WTC11 (cell line): ENCODE measurements at regions not wholly inside any gene's neighbourhood (a gene's known extent, or its start where the extent isn't known, plus 50 kb on each side); places are given as distances from the start of the nearest gene placed in this dataset.

Experiments used
- ATAC-seq: fragments of 200-7000 bp; cut with Tn5 transposase; 2 replicates; pipeline ENCODE4 v1.10.0; 2021; ENCODE audit warnings: mild to moderate bottlenecking, moderate library complexity
- CTCF ChIA-PET: fragments of 300-600 bp; sonication (Branson Sonifier 250); formaldehyde crosslinking; loops from one replicate; lab custom pipeline; 2021; ENCODE audit warnings: antibody characterized with exemption; lab: Charles Lee
- POLR2A ChIA-PET: fragments of 350-600 bp; sonication (Branson Sonifier 250); formaldehyde crosslinking; loops from one replicate; lab custom pipeline; 2021; ENCODE audit warnings: antibody characterized with exemption; lab: Charles Lee
- DNase-seq: peaks from one replicate; pipeline ENCODE4 v3.0.0; 2021; ENCODE audit warnings: low spot score
- H3K27ac Mint-ChIP-seq: 2 replicates; pipeline ENCODE4 v1.8.0; 2021; ENCODE audit warnings: mixed read lengths
- H3K27me3 Mint-ChIP-seq: 2 replicates; pipeline ENCODE4 v1.8.0; 2021; ENCODE audit warnings: low read depth, mild to moderate bottlenecking, moderate library complexity, mixed read lengths
- H3K36me3 Mint-ChIP-seq: 2 replicates; pipeline ENCODE4 v1.8.0; 2021; ENCODE audit warnings: mixed read lengths
- H3K4me1 Mint-ChIP-seq: 2 replicates; pipeline ENCODE4 v1.8.0; 2022; ENCODE audit warnings: mixed read lengths
- H3K4me3 Mint-ChIP-seq: 2 replicates; pipeline ENCODE4 v1.8.0; 2021; ENCODE audit warnings: mild to moderate bottlenecking, moderate library complexity, mixed read lengths
- H3K9me3 Mint-ChIP-seq: 2 replicates; pipeline ENCODE4 v1.8.0; 2021; ENCODE audit warnings: mixed read lengths
- CREB1 ChIP-seq: sonication (generic); formaldehyde crosslinking; IDR thresholded peaks from 2 replicates; pipeline ENCODE4 v1.8.0; 2023; ENCODE audit warnings: mild to moderate bottlenecking, missing genetic modification reagents
- CTCF ChIP-seq: fragments of 200-600 bp; IDR thresholded peaks from 2 replicates; pipeline ENCODE4 v1.8.0; 2022; ENCODE audit warnings: antibody characterized with exemption
- E2F1 ChIP-seq: sonication (generic); formaldehyde crosslinking; IDR thresholded peaks from 2 replicates; pipeline ENCODE4 v1.8.0; 2022; ENCODE audit warnings: mild to moderate bottlenecking, missing genetic modification reagents
- EMX1 ChIP-seq: fragments of 250-450 bp; sonication (Bioruptor Pico); IDR thresholded peaks from 2 replicates; pipeline ENCODE4 v1.8.0; 2021; ENCODE audit warnings: mild to moderate bottlenecking
- FOXJ3 ChIP-seq: sonication (generic); formaldehyde crosslinking; IDR thresholded peaks from 2 replicates; pipeline ENCODE4 v1.9.0; 2021; ENCODE audit warnings: missing genetic modification reagents, mild to moderate bottlenecking, borderline replicate concordance
- FOXP1 ChIP-seq: sonication (generic); formaldehyde crosslinking; IDR thresholded peaks from 2 replicates; pipeline ENCODE4 v1.8.0; 2022; ENCODE audit warnings: missing genetic modification reagents, mild to moderate bottlenecking, moderate library complexity, borderline replicate concordance
- GABPB1 ChIP-seq: sonication (generic); formaldehyde crosslinking; IDR thresholded peaks from 2 replicates; pipeline ENCODE4 v1.8.1; 2023; ENCODE audit warnings: mild to moderate bottlenecking, missing genetic modification reagents
- KAT7 ChIP-seq: sonication (generic); formaldehyde crosslinking; IDR thresholded peaks from 2 replicates; pipeline ENCODE4 v1.8.1; 2023; ENCODE audit warnings: missing genetic modification reagents, mild to moderate bottlenecking, borderline replicate concordance
- MYBL2 ChIP-seq: sonication (generic); formaldehyde crosslinking; IDR thresholded peaks from 2 replicates; pipeline ENCODE4 v1.8.1; 2023; ENCODE audit warnings: mild to moderate bottlenecking, moderate library complexity, missing genetic modification reagents
- NFYB ChIP-seq: sonication (generic); formaldehyde crosslinking; conservative IDR thresholded peaks from 2 replicates; pipeline ENCODE4 v1.8.0; 2022; ENCODE audit warnings: low read depth, missing genetic modification reagents
- PREB ChIP-seq: sonication (generic); formaldehyde crosslinking; IDR thresholded peaks from 2 replicates; pipeline ENCODE4 v1.8.1; 2022; ENCODE audit warnings: mild to moderate bottlenecking, missing genetic modification reagents, moderate library complexity, borderline replicate concordance
- TCF7 ChIP-seq: sonication (generic); formaldehyde crosslinking; IDR thresholded peaks from 2 replicates; pipeline ENCODE4 v1.8.0; 2022; ENCODE audit warnings: mild to moderate bottlenecking, low read depth, missing genetic modification reagents, moderate library complexity
- ZBTB43 ChIP-seq: sonication (generic); formaldehyde crosslinking; IDR thresholded peaks from 2 replicates; pipeline ENCODE4 v1.8.1; 2023; ENCODE audit warnings: mild to moderate bottlenecking, missing genetic modification reagents
- ZMAT4 ChIP-seq: fragments of 250-450 bp; sonication (Bioruptor Pico); IDR thresholded peaks from 2 replicates; pipeline ENCODE4 v1.9.0; 2021; ENCODE audit warnings: mild to moderate bottlenecking
- ZNF263 ChIP-seq: sonication (generic); formaldehyde crosslinking; IDR thresholded peaks from 2 replicates; pipeline ENCODE4 v1.8.1; 2022; ENCODE audit warnings: low read depth, mild to moderate bottlenecking, moderate library complexity, missing genetic modification reagents
- ZNF423 ChIP-seq: fragments of 250-450 bp; sonication (Bioruptor Pico); IDR thresholded peaks from 2 replicates; pipeline ENCODE4 v2.1.2; 2022; ENCODE audit warnings: mild to moderate bottlenecking, moderate library complexity
- ZNF425 ChIP-seq: fragments of 250-450 bp; sonication (Bioruptor Pico); conservative IDR thresholded peaks from 2 replicates; pipeline ENCODE4 v1.9.0; 2021; ENCODE audit warnings: mild to moderate bottlenecking
- ZNF532 ChIP-seq: fragments of 250-450 bp; sonication (Bioruptor Pico); IDR thresholded peaks from 2 replicates; pipeline ENCODE4 v1.9.0; 2021; ENCODE audit warnings: mild to moderate bottlenecking, borderline replicate concordance
- ZNF671 ChIP-seq: fragments of 250-450 bp; sonication (Bioruptor Pico); IDR thresholded peaks from 2 replicates; pipeline ENCODE4 v1.8.0; 2021; ENCODE audit warnings: mild to moderate bottlenecking

GRCh38 chr12:115210533-115211252, 526.7 kb upstream of the TBX3 start (continued):
- no peak for TF ChIP-seq ZNF532 (CRISPR knock-in tag)

- TF ChIP-seq FOXJ3 (CRISPR knock-in tag) (no peak), ZBTB43 (CRISPR knock-in tag) (no peak)
- Mint-ChIP-seq H3K27me3 (no peaks in the 10 kb centered on the region), H3K36me3 (no peaks in the 10 kb centered on the region; the same call in 1 of the 2 replicates), H3K4me1 (peaks cover 50% of the 10 kb centered on the region), H3K27ac (no peak overlapping the region), H3K9me3 (peaks cover 14% of the 10 kb centered on the region), H3K4me3 (no peak overlapping the region)
- ChIA-PET POLR2A (no interaction called here), CTCF (no interaction called here)
- ATAC-seq (no peak), DNase-seq (no peak)
Observed at GRCh38 chr12:115209230-115209629, 525.3 kb upstream of the TBX3 start.

- ChIA-PET CTCF (no interaction called here), POLR2A (no interaction called here)
- ATAC-seq (no peak), DNase-seq (no peak)
- Mint-ChIP-seq H3K4me3 (no peak overlapping the region), H3K4me1 (peaks cover 52% of the 10 kb centered on the region), H3K27ac (no peak overlapping the region), H3K27me3 (no peaks in the 10 kb centered on the region), H3K36me3 (no peaks in the 10 kb centered on the region; the same call in 1 of the 2 replicates), H3K9me3 (peaks cover 14% of the 10 kb centered on the region)
- TF ChIP-seq MYBL2 (CRISPR knock-in tag) (no peak), EMX1 (CRISPR knock-in tag) (no peak), TCF7 (CRISPR knock-in tag) (no peak), KAT7 (CRISPR knock-in tag) (no peak), ZNF263 (no peak), ZNF671 (no peak), CREB1 (CRISPR knock-in tag) (no peak), GABPB1 (CRISPR knock-in tag) (no peak), ZNF425 (no peak), NFYB (CRISPR knock-in tag) (no peak), ZNF423 (CRISPR knock-in tag) (no peak), E2F1 (CRISPR knock-in tag) (no peak), PREB (CRISPR knock-in tag) (no peak), FOXP1 (no peak), ZMAT4 (CRISPR knock-in tag) (no peak), CTCF (no peak)
Observed at GRCh38 chr12:115208098-115208497, 524.1 kb upstream of the TBX3 start.
